Hepatocyte (in vitro differentiated cells): ENCODE measurements at regions not wholly inside any gene's neighbourhood (a gene's known extent, or its start where the extent isn't known, plus 50 kb on each side); places are given as distances from the start of the nearest gene placed in this dataset.

ENCODE experiments used
- DNase-seq: peaks from one replicate; pipeline ENCODE4 v3.0.0-alpha.2; 2016; ENCODE audit warnings: low spot score
- H2AFZ ChIP-seq: fragments of 200-600 bp; sonication (generic); 2 replicates; pipeline ENCODE4 v1.6.0; 2016; ENCODE audit warnings: antibody characterized with exemption, mild to moderate bottlenecking
- H3K27ac ChIP-seq: fragments of 200-600 bp; sonication (generic); 2 replicates; pipeline ENCODE4 v1.5.1; 2016; ENCODE audit warnings: mild to moderate bottlenecking
- H3K27me3 ChIP-seq: fragments of 200-600 bp; sonication (generic); 2 replicates; pipeline ENCODE4 v1.6.1; 2016
- H3K36me3 ChIP-seq: fragments of 200-600 bp; sonication (generic); replicated peaks from 2 replicates; pipeline ENCODE4 v1.5.1; 2016; ENCODE audit warnings: low read depth; ENCODE audit not compliant: insufficient read depth
- H3K4me1 ChIP-seq: fragments of 200-600 bp; sonication (generic); 2 replicates; pipeline ENCODE4 v1.5.1; 2016; ENCODE audit warnings: mild to moderate bottlenecking, moderate library complexity; ENCODE audit not compliant: insufficient read depth
- H3K4me2 ChIP-seq: fragments of 200-600 bp; sonication (generic); 2 replicates; pipeline ENCODE4 v1.6.0; 2016
- H3K4me3 ChIP-seq: fragments of 200-600 bp; sonication (generic); 2 replicates; pipeline ENCODE4 v1.5.1; 2016; ENCODE audit warnings: mild to moderate bottlenecking
- H3K79me2 ChIP-seq: fragments of 200-600 bp; sonication (generic); 2 replicates; pipeline ENCODE4 v1.6.0; 2017; ENCODE audit warnings: mild to moderate bottlenecking
- H3K9me2 ChIP-seq: fragments of 200-600 bp; sonication (generic); replicated peaks from 2 replicates; pipeline ENCODE4 v1.6.0; 2017; ENCODE audit warnings: mild to moderate bottlenecking; ENCODE audit not compliant: insufficient read depth
- H3K9me3 ChIP-seq: fragments of 200-600 bp; sonication (generic); 2 replicates; pipeline ENCODE4 v1.5.1; 2016; ENCODE audit warnings: low read depth, mild to moderate bottlenecking
- H4K20me1 ChIP-seq: fragments of 200-600 bp; sonication (generic); 2 replicates; pipeline ENCODE4 v1.6.0; 2016; ENCODE audit warnings: mild to moderate bottlenecking; ENCODE audit not compliant: insufficient read depth, poor library complexity, severe bottlenecking
- CTCF ChIP-seq: fragments of 200-600 bp; sonication (generic); IDR thresholded peaks from 2 replicates; pipeline ENCODE4 v1.5.1; 2016; ENCODE audit warnings: antibody characterized with exemption, mild to moderate bottlenecking; ENCODE audit not compliant: poor library complexity
- EZH2 ChIP-seq: fragments of 200-600 bp; sonication (generic); IDR thresholded peaks from 2 replicates; pipeline ENCODE4 v1.6.1; 2016; ENCODE audit warnings: antibody characterized with exemption, mild to moderate bottlenecking, borderline replicate concordance
- EZH2phosphoT487 ChIP-seq: fragments of 200-600 bp; sonication (generic); IDR thresholded peaks from one replicate; pipeline ENCODE4 v1.6.1; 2018; ENCODE audit warnings: antibody characterized with exemption, mild to moderate bottlenecking, low read depth, moderate library complexity; ENCODE audit not compliant: unreplicated experiment, severe bottlenecking
- WGBS: methylation state at CpG from one replicate; pipeline ENCODE4 v1.1.6; 2016; ENCODE audit warnings: low lambda C conversion rate; ENCODE audit errors: missing lambda C conversion rate; 5-methylcytosine and 5-hydroxymethylcytosine counted together

DNA sequence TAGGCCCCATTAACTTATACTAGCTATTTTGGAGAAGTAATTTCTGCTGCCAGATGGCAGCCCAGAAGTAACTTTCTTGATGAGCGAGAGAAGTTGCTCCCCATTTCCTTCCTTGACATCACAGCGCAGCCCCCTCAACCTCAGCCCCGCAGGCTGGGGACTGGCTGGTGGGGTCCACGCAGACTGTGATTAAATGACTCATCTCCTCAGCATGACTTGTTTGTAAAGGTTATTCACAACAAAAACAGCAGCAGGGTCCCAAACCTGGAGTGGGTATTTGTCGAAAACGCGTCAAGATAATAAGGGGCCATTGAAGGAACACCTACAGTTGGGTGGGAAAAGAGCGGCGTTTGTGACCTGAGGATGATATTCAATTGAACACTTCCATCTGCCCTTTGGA, 120.6 kb downstream of the TXNL1 start:
- Histone ChIP-seq H3K4me3 (no peak overlapping the region), H3K27ac (no peak overlapping the region), H3K9me3 (no peaks in the 10 kb centered on the region), H3K9me2 (no peaks in the 10 kb centered on the region), H3K4me1 (no peaks in the 10 kb centered on the region), H3K4me2 (no peak overlapping the region), H2AFZ (no peak overlapping the region), H3K36me3 (no peaks in the 10 kb centered on the region), H4K20me1 (no peaks in the 10 kb centered on the region), H3K27me3 (no peaks in the 10 kb centered on the region), H3K79me2 (no peaks in the 10 kb centered on the region)
- 98% methylated on average over 9 of the region's 9 CpGs for WGBS
- no peak for DNase-seq
- TF ChIP-seq CTCF = no peak
- no peak for TF ChIP-seq EZH2phosphoT487
- TF ChIP-seq EZH2 = no peak

- Histone ChIP-seq H3K9me2 (no peaks in the 10 kb centered on the region), H3K36me3 (no peaks in the 10 kb centered on the region), H3K9me3 (no peaks in the 10 kb centered on the region), H4K20me1 (no peaks in the 10 kb centered on the region), H3K79me2 (no peaks in the 10 kb centered on the region), H3K4me2 (no peak overlapping the region), H3K27me3 (no peaks in the 10 kb centered on the region), H3K4me3 (no peak overlapping the region), H3K27ac (no peak overlapping the region), H2AFZ (no peak overlapping the region), H3K4me1 (no peaks in the 10 kb centered on the region)
- TF ChIP-seq EZH2 (no peak), CTCF (no peak), EZH2phosphoT487 (no peak)
- DNase-seq = no peak
- 82% methylated on average over 4 of the region's 4 CpGs for WGBS
Observed at GRCh38 chr18:56517196-56517595, 121.2 kb downstream of the TXNL1 start.

- Histone ChIP-seq H3K27me3 (no peaks in the 10 kb centered on the region), H3K4me2 (no peak overlapping the region), H3K9me2 (no peaks in the 10 kb centered on the region), H2AFZ (no peak overlapping the region), H3K79me2 (no peaks in the 10 kb centered on the region), H3K4me1 (no peaks in the 10 kb centered on the region), H3K4me3 (no peak overlapping the region), H3K36me3 (no peaks in the 10 kb centered on the region), H4K20me1 (no peaks in the 10 kb centered on the region), H3K9me3 (no peaks in the 10 kb centered on the region), H3K27ac (no peak overlapping the region)
- 81% methylated on average over 4 of the region's 4 CpGs for WGBS
- TF ChIP-seq EZH2phosphoT487 = no peak
- TF ChIP-seq EZH2 = no peak
- no peak for TF ChIP-seq CTCF
- DNase-seq = no peak
Observed at GRCh38 chr18:56516789-56517188, 121.6 kb downstream of the TXNL1 start.

DNA sequence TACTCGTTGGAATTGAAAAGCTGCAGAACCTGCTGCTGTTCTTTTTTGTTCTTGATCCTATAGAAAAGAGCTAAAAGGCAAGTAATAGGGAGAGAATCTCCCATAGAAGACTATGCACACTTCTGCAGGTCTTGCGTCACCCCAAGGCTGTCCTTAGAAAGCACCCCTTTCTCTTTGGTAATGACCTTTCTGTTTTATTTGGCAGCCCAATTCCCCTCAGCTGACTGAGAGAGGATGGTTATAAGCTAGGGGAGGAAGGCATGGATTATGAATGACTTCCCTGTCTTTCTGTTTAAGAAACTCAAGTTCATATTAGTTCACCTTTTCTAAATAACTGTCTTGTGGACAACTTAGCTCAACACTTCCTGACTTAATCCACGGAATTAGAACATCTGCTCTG, 122.9 kb downstream of the TXNL1 start:
- Histone ChIP-seq H3K27ac (no peak overlapping the region), H3K27me3 (no peaks in the 10 kb centered on the region), H3K4me3 (no peak overlapping the region), H3K9me3 (no peaks in the 10 kb centered on the region), H3K4me2 (no peak overlapping the region), H4K20me1 (no peaks in the 10 kb centered on the region), H2AFZ (no peak overlapping the region), H3K4me1 (no peaks in the 10 kb centered on the region), H3K36me3 (no peaks in the 10 kb centered on the region), H3K79me2 (no peaks in the 10 kb centered on the region), H3K9me2 (no peaks in the 10 kb centered on the region)
- 94% methylated on average over 3 of the region's 3 CpGs for WGBS
- TF ChIP-seq EZH2 (no peak), CTCF (no peak), EZH2phosphoT487 (no peak)
- no peak for DNase-seq
